ENCODE measurements at regions not wholly inside any gene's neighbourhood (a gene's known extent, or its start where the extent isn't known, plus 50 kb on each side); places are given as distances from the start of the nearest gene placed in this dataset.

- no peaks in the 10 kb centered on the region for H3K79me2 ChIP-seq (ENCODE audit: insufficient read depth, low read length)
- H2AFZ ChIP-seq (ENCODE audit: low read depth, low read length, poor library complexity, severe bottlenecking), result no peak overlapping the region
- no peak overlapping the region for H3K4me3 ChIP-seq (replicated peaks in 1 of 2; ENCODE audit: low read depth in 1 of 2, low read length in 2 of 2)
- no peaks in the 10 kb centered on the region for H3K9me2 ChIP-seq (ENCODE audit: insufficient read depth)
- no peaks in the 10 kb centered on the region for H3K36me3 ChIP-seq (ENCODE audit: control insufficient read depth in 1 of 2, insufficient read depth in 2 of 2, low read length in 2 of 2)
- TF ChIP-seq CBX3 (IDR thresholded peaks at IDR 0.05; ENCODE audit: low read depth), result no peak
- TF ChIP-seq MAX (IDR thresholded peaks at IDR 0.05), result no peak
- TF ChIP-seq SRF (IDR thresholded peaks at IDR 0.05; ENCODE audit: low read depth), result no peak
- TF ChIP-seq ATF3 (IDR thresholded peaks at IDR 0.05), result no peak
- no peak for TF ChIP-seq FOSL1 (IDR thresholded peaks at IDR 0.05; ENCODE audit: low read depth)
- TF ChIP-seq SP1 (IDR thresholded peaks at IDR 0.05; ENCODE audit: low read depth), result no peak
- no peak for TF ChIP-seq REST (IDR thresholded peaks at IDR 0.05; ENCODE audit: low read depth)
- no peak for TF ChIP-seq EGR1 (IDR thresholded peaks at IDR 0.05; ENCODE audit: low read depth)
- no peak for TF ChIP-seq ZNF274 (IDR thresholded peaks at IDR 0.05; ENCODE audit: low read depth, low read length)
- TF ChIP-seq ZFX (IDR thresholded peaks at IDR 0.05), result no peak
- TF ChIP-seq CTCF (IDR thresholded peaks at IDR 0.05 in 2 of 3, conservative IDR thresholded peaks at IDR 0.05 in 1 of 3; ENCODE audit: borderline replicate concordance in 1 of 3, insufficient read depth in 1 of 3, low read depth in 2 of 3, low read length in 2 of 3), result no peak
- no peak for TF ChIP-seq TCF7L2 (IDR thresholded peaks at IDR 0.05; ENCODE audit: borderline replicate concordance, extremely low read depth, insufficient read depth, insufficient read length)
- TF ChIP-seq EZH2phosphoT487 (IDR thresholded peaks at IDR 0.05; ENCODE audit: borderline replicate concordance), result no peak
- no peak for TF ChIP-seq POLR2A (IDR thresholded peaks at IDR 0.05; ENCODE audit: borderline replicate concordance, extremely low read depth, insufficient read depth, insufficient read length)
- TF ChIP-seq CEBPB (IDR thresholded peaks at IDR 0.05; ENCODE audit: low read depth), result no peak
- H3K4me2 ChIP-seq (ENCODE audit: low read length), result no peak overlapping the region
- H3K27me3 ChIP-seq (ENCODE audit: insufficient read depth, low read length), result no peaks in the 10 kb centered on the region
- no peak overlapping the region for H3K9ac ChIP-seq (ENCODE audit: low read length)
- ChIA-PET CTCF (interaction anchor here (1.8 kb wide), 1 partner anchor 11 kb away, joined by 5 read pairs; no protein-coding TSS in a partner anchor), POLR2A (no interaction called here), RAD21 (ENCODE audit: low non-redundant PET in 1 of 2, low total read pairs in 2 of 2, uncharacterized antibody in 2 of 2, unreplicated experiment in 2 of 2) (no interaction called here)
- H3K27ac ChIP-seq (ENCODE audit: low read depth, low read length), result no peak overlapping the region
- DNase-seq (ENCODE audit: low read depth, low spot score) (no peak), ATAC-seq (no peak)
- BruUV-seq (replicated peaks), result no TSS peak
- H4K20me1 ChIP-seq (ENCODE audit: insufficient read depth), result no peaks in the 10 kb centered on the region
- intact Hi-C loops (cut with micrococcal nuclease), result loop anchor here (10.0 kb wide), 2 partner anchors 278 to 372 kb away; partner anchors contain the start of gene SEMA3D
- H3K9me3 ChIP-seq (ENCODE audit: control insufficient read depth in 1 of 2, insufficient read depth in 1 of 2, low read depth in 1 of 2, low read length in 2 of 2), result no peaks in the 10 kb centered on the region
- H3K4me1 ChIP-seq (ENCODE audit: control insufficient read depth in 1 of 2, insufficient read depth in 2 of 2, low read length in 2 of 2), result no peaks in the 10 kb centered on the region
Measured at GRCh38 chr7:85462671-85463070, 275.8 kb upstream of the SEMA3D start.
